SK-N-SH treated with all-trans-retinoic acid at 6 μM for 48 hours (cell line): ENCODE measurements at regions not wholly inside any gene's neighbourhood (a gene's known extent, or its start where the extent isn't known, plus 50 kb on each side); places are given as distances from the start of the nearest gene placed in this dataset.

Experiments
- ATAC-seq: fragments of 200-7000 bp; cut with Tn5 transposase; 3 replicates; pipeline ENCODE4 v1.9.1; 2020; ENCODE audit warnings: mild to moderate bottlenecking, moderate library complexity
- ARNTL ChIP-seq: fragments of 450-650 bp; formaldehyde crosslinking; IDR thresholded peaks from 2 replicates; pipeline ENCODE4 v1.5.0; 2020; ENCODE audit warnings: low read depth, mild to moderate bottlenecking, moderate library complexity, borderline replicate concordance
- BACH2 ChIP-seq: fragments of 250-450 bp; sonication (Bioruptor Pico); IDR thresholded peaks from 2 replicates; pipeline ENCODE4 v1.9.0; 2021; ENCODE audit warnings: mild to moderate bottlenecking, borderline replicate concordance
- CREB5 ChIP-seq: fragments of 250-450 bp; sonication (Bioruptor Pico); IDR thresholded peaks from 2 replicates; pipeline ENCODE4 v1.5.1; 2020; ENCODE audit warnings: low read depth, mild to moderate bottlenecking, moderate library complexity
- CSDC2 ChIP-seq: fragments of 250-450 bp; sonication (Bioruptor Pico); IDR thresholded peaks from 2 replicates; pipeline ENCODE4 v1.5.0; 2020; ENCODE audit warnings: mild to moderate bottlenecking, moderate library complexity
- ESRRG ChIP-seq: fragments of 250-450 bp; sonication (Bioruptor Pico); IDR thresholded peaks from 2 replicates; pipeline ENCODE4 v1.6.1; 2021; ENCODE audit warnings: mild to moderate bottlenecking
- GLIS3 ChIP-seq: fragments of 250-450 bp; sonication (Bioruptor Pico); IDR thresholded peaks from 2 replicates; pipeline ENCODE4 v1.5.0; 2020; ENCODE audit warnings: mild to moderate bottlenecking, moderate library complexity
- ISL1 ChIP-seq: fragments of 250-450 bp; sonication (Bioruptor Pico); IDR thresholded peaks from 2 replicates; pipeline ENCODE4 v2.1.2; 2022; ENCODE audit warnings: mild to moderate bottlenecking, moderate library complexity
- OSR1 ChIP-seq: fragments of 250-450 bp; sonication (Bioruptor Pico); IDR thresholded peaks from 2 replicates; pipeline ENCODE4 v1.8.0; 2022; ENCODE audit warnings: moderate library complexity, mild to moderate bottlenecking, inconsistent platforms
- POU6F1 ChIP-seq: fragments of 250-450 bp; sonication (Bioruptor Pico); IDR thresholded peaks from 2 replicates; pipeline ENCODE4 v1.8.0; 2021; ENCODE audit warnings: low read depth, mild to moderate bottlenecking, moderate library complexity, borderline replicate concordance
- PPARA ChIP-seq: fragments of 250-450 bp; sonication (Bioruptor Pico); IDR thresholded peaks from 2 replicates; pipeline ENCODE4 v1.5.0; 2020; ENCODE audit warnings: mild to moderate bottlenecking, borderline replicate concordance
- RARB ChIP-seq: fragments of 250-450 bp; sonication (Bioruptor Pico); IDR thresholded peaks from 2 replicates; pipeline ENCODE4 v1.8.0; 2021; ENCODE audit warnings: mild to moderate bottlenecking, moderate library complexity
- SNAI2 ChIP-seq: fragments of 250-450 bp; sonication (Bioruptor Pico); IDR thresholded peaks from 2 replicates; pipeline ENCODE4 v1.5.0; 2020; ENCODE audit warnings: mild to moderate bottlenecking, moderate library complexity
- TCF4 ChIP-seq: fragments of 250-450 bp; sonication (Bioruptor Pico); IDR thresholded peaks from 2 replicates; pipeline ENCODE4 v1.8.0; 2021; ENCODE audit warnings: mild to moderate bottlenecking, moderate library complexity, borderline replicate concordance
- TOX ChIP-seq: fragments of 250-450 bp; sonication (Bioruptor Pico); IDR thresholded peaks from 2 replicates; pipeline ENCODE4 v1.8.0; 2021; ENCODE audit warnings: mild to moderate bottlenecking, moderate library complexity, borderline replicate concordance
- ZC3H10 ChIP-seq: fragments of 250-450 bp; sonication (Bioruptor Pico); IDR thresholded peaks from 2 replicates; pipeline ENCODE4 v1.5.1; 2021; ENCODE audit warnings: mild to moderate bottlenecking, moderate library complexity
- ZFP3 ChIP-seq: fragments of 250-450 bp; sonication (Bioruptor Pico); IDR thresholded peaks from 2 replicates; pipeline ENCODE4 v1.5.0; 2020; ENCODE audit warnings: mild to moderate bottlenecking, moderate library complexity
- ZFP30 ChIP-seq: fragments of 450-650 bp; formaldehyde crosslinking; IDR thresholded peaks from 2 replicates; pipeline ENCODE4 v1.5.0; 2022; ENCODE audit warnings: mild to moderate bottlenecking, moderate library complexity
- ZNF565 ChIP-seq: fragments of 450-650 bp; formaldehyde crosslinking; conservative IDR thresholded peaks from 2 replicates; pipeline ENCODE4 v1.5.0; 2020; ENCODE audit warnings: low read depth, mild to moderate bottlenecking, moderate library complexity
- ZNF70 ChIP-seq: fragments of 450-650 bp; formaldehyde crosslinking; IDR thresholded peaks from 2 replicates; pipeline ENCODE4 v1.5.0; 2020; ENCODE audit warnings: mild to moderate bottlenecking, moderate library complexity
- ZNF8 ChIP-seq: fragments of 450-650 bp; formaldehyde crosslinking; IDR thresholded peaks from 2 replicates; pipeline ENCODE4 v1.5.0; 2020; ENCODE audit warnings: mild to moderate bottlenecking, moderate library complexity
- TF ChIP-seq, protein P1 (sequence below): fragments of 250-450 bp; sonication (Bioruptor Pico); IDR thresholded peaks from 2 replicates; pipeline ENCODE4 v1.5.1; 2021; ENCODE audit warnings: mild to moderate bottlenecking, moderate library complexity
- TF ChIP-seq, protein P2 (sequence below): fragments of 250-450 bp; sonication (Bioruptor Pico); IDR thresholded peaks from 2 replicates; pipeline ENCODE4 v1.8.0; 2020; ENCODE audit warnings: mild to moderate bottlenecking, moderate library complexity, borderline replicate concordance
- TF ChIP-seq, protein P3 (sequence below): fragments of 250-450 bp; sonication (Bioruptor Pico); IDR thresholded peaks from 2 replicates; pipeline ENCODE4 v1.5.0; 2020; ENCODE audit warnings: mild to moderate bottlenecking, moderate library complexity

- TF ChIP-seq, protein P1, sequence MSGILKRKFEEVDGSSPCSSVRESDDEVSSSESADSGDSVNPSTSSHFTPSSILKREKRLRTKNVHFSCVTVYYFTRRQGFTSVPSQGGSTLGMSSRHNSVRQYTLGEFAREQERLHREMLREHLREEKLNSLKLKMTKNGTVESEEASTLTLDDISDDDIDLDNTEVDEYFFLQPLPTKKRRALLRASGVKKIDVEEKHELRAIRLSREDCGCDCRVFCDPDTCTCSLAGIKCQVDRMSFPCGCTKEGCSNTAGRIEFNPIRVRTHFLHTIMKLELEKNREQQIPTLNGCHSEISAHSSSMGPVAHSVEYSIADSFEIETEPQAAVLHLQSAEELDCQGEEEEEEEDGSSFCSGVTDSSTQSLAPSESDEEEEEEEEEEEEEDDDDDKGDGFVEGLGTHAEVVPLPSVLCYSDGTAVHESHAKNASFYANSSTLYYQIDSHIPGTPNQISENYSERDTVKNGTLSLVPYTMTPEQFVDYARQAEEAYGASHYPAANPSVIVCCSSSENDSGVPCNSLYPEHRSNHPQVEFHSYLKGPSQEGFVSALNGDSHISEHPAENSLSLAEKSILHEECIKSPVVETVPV, result no peak
- TF ChIP-seq RARB (CRISPR knock-in tag), result no peak
- no peak for TF ChIP-seq PPARA
- TF ChIP-seq ZNF8 (CRISPR knock-in tag), result no peak
- no peak for TF ChIP-seq BACH2 (CRISPR knock-in tag)
- no peak for TF ChIP-seq ZNF70 (CRISPR knock-in tag)
- no peak for TF ChIP-seq CSDC2 (CRISPR knock-in tag)
- TF ChIP-seq ARNTL, result no peak
- TF ChIP-seq ZNF565 (CRISPR knock-in tag), result no peak
- TF ChIP-seq ZFP30, result no peak
- TF ChIP-seq TOX (CRISPR knock-in tag), result no peak
- no peak for TF ChIP-seq ZFP3 (CRISPR knock-in tag)
- TF ChIP-seq ISL1 (CRISPR knock-in tag), result no peak
- TF ChIP-seq SNAI2 (CRISPR knock-in tag), result no peak
- no peak for TF ChIP-seq GLIS3 (CRISPR knock-in tag)
- no peak for TF ChIP-seq TCF4 (CRISPR knock-in tag)
- ATAC-seq, result no peak
Measured at GRCh38 chr7:124460555-124460954, 305.0 kb downstream of the GPR37 start.

- no peak for ATAC-seq
- no peak for TF ChIP-seq ESRRG (CRISPR knock-in tag)
- no peak for TF ChIP-seq ZNF70 (CRISPR knock-in tag)
Measured at GRCh38 chr7:124460056-124460450, 305.5 kb downstream of the GPR37 start.

DNA sequence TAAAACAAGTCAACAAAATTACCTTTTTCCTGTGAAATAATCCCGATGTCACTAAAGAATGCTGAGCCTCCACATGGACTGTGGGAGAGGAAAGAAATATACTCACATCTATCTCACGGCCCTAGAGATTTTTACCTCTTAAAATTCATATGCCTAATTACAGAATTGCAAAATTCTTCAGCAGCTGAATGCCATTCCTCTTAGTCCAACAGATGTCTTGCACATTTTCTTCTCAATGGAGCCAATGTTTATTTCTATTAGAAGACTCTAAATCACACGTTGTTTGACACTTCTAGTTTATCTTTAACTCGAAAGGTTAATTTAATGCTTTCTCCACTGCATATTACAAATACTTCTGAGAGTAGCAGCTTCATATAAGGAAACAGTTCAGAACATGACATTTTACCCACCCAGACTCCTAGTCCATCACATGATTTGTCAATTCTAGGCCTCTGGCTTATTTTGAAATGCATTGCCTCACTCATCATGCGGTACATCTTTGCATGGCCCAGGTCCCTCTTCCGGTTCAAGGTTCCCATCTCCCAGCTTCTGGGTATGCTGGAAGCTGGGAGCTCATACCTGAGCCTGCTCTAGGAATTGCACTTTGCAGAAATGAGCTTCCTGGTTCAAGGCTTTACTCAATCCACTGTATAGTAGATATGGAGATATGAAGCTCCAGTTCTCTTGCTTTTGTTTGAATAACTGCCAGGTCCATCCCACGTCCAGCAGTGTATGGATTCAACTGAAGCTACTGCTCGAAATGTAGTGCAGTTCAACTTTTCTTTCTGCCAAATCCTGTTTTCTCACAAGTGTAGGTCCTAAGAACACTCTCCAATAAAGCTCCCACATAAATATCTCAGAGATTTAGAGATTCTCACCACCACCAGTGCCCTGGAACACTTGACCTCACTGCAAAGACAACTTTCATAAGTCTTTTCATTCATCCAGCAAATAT lies 306.2 kb downstream of the GPR37 start:
- no peak for ATAC-seq
- TF ChIP-seq GLIS3 (CRISPR knock-in tag) (no peak), ISL1 (CRISPR knock-in tag) (peak; percentile 69)

GRCh38 chr7:124457841-124458240 lies 307.8 kb downstream of the GPR37 start:
- no peak for TF ChIP-seq TOX (CRISPR knock-in tag)
- TF ChIP-seq ISL1 (CRISPR knock-in tag), result no peak
- no peak for TF ChIP-seq GLIS3 (CRISPR knock-in tag)
- no peak for TF ChIP-seq ESRRG (CRISPR knock-in tag)
- TF ChIP-seq, protein P2, sequence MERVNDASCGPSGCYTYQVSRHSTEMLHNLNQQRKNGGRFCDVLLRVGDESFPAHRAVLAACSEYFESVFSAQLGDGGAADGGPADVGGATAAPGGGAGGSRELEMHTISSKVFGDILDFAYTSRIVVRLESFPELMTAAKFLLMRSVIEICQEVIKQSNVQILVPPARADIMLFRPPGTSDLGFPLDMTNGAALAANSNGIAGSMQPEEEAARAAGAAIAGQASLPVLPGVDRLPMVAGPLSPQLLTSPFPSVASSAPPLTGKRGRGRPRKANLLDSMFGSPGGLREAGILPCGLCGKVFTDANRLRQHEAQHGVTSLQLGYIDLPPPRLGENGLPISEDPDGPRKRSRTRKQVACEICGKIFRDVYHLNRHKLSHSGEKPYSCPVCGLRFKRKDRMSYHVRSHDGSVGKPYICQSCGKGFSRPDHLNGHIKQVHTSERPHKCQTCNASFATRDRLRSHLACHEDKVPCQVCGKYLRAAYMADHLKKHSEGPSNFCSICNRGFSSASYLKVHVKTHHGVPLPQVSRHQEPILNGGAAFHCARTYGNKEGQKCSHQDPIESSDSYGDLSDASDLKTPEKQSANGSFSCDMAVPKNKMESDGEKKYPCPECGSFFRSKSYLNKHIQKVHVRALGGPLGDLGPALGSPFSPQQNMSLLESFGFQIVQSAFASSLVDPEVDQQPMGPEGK (CRISPR knock-in tag), result no peak
- no peak for TF ChIP-seq CSDC2 (CRISPR knock-in tag)
- no peak for TF ChIP-seq ZFP3 (CRISPR knock-in tag)
- TF ChIP-seq SNAI2 (CRISPR knock-in tag), result no peak
- TF ChIP-seq, protein P1, result no peak
- no peak for TF ChIP-seq TCF4 (CRISPR knock-in tag)
- TF ChIP-seq OSR1 (CRISPR knock-in tag), result no peak
- TF ChIP-seq POU6F1 (CRISPR knock-in tag), result no peak
- TF ChIP-seq, protein P3, sequence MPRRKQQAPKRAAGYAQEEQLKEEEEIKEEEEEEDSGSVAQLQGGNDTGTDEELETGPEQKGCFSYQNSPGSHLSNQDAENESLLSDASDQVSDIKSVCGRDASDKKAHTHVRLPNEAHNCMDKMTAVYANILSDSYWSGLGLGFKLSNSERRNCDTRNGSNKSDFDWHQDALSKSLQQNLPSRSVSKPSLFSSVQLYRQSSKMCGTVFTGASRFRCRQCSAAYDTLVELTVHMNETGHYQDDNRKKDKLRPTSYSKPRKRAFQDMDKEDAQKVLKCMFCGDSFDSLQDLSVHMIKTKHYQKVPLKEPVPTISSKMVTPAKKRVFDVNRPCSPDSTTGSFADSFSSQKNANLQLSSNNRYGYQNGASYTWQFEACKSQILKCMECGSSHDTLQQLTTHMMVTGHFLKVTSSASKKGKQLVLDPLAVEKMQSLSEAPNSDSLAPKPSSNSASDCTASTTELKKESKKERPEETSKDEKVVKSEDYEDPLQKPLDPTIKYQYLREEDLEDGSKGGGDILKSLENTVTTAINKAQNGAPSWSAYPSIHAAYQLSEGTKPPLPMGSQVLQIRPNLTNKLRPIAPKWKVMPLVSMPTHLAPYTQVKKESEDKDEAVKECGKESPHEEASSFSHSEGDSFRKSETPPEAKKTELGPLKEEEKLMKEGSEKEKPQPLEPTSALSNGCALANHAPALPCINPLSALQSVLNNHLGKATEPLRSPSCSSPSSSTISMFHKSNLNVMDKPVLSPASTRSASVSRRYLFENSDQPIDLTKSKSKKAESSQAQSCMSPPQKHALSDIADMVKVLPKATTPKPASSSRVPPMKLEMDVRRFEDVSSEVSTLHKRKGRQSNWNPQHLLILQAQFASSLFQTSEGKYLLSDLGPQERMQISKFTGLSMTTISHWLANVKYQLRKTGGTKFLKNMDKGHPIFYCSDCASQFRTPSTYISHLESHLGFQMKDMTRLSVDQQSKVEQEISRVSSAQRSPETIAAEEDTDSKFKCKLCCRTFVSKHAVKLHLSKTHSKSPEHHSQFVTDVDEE (CRISPR knock-in tag), result no peak
- no peak for TF ChIP-seq RARB (CRISPR knock-in tag)
- no peak for TF ChIP-seq PPARA
- no peak for TF ChIP-seq CREB5 (CRISPR knock-in tag)
- no peak for TF ChIP-seq ZNF70 (CRISPR knock-in tag)
- TF ChIP-seq ZNF565 (CRISPR knock-in tag), result no peak
- TF ChIP-seq ARNTL, result no peak
- TF ChIP-seq ZC3H10 (CRISPR knock-in tag), result no peak
- no peak for ATAC-seq
